ENCODE measurements at regions not wholly inside any gene's neighbourhood (a gene's known extent, or its start where the extent isn't known, plus 50 kb on each side); places are given as distances from the start of the nearest gene placed in this dataset.
A peak's percentile ranks its signal among the peaks of the same experiment; 100 is the strongest.

DNA sequence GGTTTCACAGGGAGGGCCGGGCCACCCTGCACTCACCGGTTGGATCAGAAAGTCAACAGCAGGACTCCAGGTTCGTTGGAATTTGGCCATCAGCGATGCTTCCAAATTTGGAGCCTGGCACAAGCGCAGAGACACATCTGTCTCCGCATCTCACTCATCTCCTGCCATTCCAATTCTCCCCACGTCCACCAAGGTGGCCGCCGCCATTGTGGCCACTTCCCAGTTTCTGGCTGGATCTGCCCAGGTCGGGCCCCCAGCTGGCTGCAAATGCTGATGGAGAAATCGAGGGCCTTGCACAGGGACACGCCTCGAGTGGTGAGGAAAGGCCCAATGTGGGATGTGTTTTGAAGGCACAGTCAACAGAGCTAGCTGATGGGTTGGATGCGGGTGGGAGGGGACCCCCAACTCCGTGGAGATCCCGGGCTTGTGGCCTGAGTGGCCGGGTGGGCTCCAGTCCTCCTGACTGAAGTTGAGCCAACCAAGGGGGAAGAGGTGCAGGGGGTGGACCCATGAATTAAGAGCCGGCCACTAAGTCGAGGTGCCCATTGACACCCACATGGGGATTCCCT is 102.7 kb downstream of the CRYAA start:
- no peak for DNase-seq

- DNase-seq: no peak
Observed at GRCh38 chr21:43270800-43271301, 102.0 kb downstream of the CRYAA start.

DNA sequence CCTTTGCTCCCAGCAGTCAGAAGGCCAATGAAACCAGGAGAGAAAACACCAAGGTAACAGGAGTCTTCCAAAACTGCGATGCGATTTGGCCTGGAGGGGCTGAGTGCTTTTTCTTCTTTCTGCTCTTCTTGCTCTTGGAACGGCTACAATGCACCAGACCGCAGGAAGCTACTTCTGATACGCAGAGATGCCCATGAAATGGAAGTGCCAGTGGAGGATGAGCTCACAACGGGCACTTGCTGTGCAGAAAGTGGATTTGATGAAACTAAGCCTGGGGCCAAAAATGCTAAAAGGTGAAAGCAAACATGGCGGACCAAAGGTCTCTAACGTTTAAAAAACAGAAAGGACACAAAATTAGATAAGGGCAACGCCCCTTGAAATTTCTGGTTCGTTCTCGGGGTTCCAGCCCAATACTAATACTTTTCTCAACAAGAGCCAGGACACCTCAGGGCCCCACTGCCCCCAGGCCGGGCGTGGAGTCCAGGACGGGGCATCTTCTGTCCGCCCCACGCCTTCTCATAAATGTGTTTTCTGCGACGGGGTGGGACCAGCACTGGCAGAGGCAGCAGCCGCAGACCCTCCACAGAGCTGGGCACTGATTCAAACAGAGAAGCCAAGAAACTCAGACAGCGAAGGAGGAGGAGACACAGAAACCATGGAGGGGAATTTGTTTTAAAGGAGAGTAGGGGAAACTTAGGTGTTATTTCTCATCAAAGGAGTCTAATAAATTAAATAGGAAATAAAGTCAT is 101.3 kb downstream of the CRYAA start:
- DNase-seq: no peak

- peak; percentile 35 to 59 for DNase-seq
Observed at GRCh38 chr21:43269440-43269839, 100.6 kb downstream of the CRYAA start.

- DNase-seq: no peak
Observed at GRCh38 chr21:43268804-43269186, 100.0 kb downstream of the CRYAA start.

- DNase-seq: no peak
Observed at GRCh38 chr21:43268086-43268803, 99.4 kb downstream of the CRYAA start.

- no peak for DNase-seq
Observed at GRCh38 chr21:43267391-43268085, 98.7 kb downstream of the CRYAA start.

DNA sequence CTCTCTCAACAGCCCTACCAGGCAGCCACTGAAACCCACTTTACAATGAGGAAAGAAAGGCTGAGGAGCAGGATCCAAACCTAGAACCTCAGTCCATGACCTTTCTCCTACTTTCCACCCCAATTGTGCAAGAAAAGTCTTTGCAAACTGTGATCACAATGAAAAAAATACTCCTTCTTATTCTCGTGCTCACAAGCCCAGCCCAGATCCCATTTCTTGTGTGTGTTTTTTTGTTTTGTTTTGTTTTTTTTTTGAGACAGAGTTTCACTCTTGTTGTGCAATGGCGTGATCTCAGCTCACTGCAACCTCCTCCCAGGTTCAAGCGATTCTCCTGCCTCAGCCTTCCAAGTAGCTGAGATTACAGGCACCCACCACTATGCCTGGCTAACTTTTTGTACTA is 97.7 kb downstream of the CRYAA start:
- no peak for DNase-seq

DNA sequence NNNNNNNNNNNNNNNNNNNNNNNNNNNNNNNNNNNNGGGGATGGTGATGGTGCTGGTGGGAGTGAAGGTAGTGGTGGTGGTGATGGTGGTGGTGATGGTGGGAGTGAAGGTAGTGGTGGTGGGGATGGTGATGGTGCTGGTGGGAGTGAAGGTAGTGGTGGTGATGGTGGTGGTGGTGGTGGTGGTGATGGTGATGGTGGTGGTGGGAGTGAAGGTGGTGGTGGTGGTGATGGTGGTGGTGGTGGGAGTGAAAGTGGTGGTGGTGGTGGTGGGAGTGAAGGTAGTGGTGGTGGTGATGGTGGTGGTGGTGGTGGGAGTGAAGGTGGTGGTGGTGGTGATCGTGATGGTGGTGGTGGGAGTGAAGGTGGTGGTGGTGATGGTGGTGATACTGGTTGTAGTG is 93.6 kb downstream of the CRYAA start:
- no peak for DNase-seq

Data from activated CD4-positive, alpha-beta T cell treated with anti-CD3 and anti-CD28 coated beads, Interleukin-2, amount 50 U/mL, for 48 hours (primary cell).